ENCODE measurements at regions not wholly inside any gene's neighbourhood (a gene's known extent, or its start where the extent isn't known, plus 50 kb on each side); places are given as distances from the start of the nearest gene placed in this dataset.

DNA sequence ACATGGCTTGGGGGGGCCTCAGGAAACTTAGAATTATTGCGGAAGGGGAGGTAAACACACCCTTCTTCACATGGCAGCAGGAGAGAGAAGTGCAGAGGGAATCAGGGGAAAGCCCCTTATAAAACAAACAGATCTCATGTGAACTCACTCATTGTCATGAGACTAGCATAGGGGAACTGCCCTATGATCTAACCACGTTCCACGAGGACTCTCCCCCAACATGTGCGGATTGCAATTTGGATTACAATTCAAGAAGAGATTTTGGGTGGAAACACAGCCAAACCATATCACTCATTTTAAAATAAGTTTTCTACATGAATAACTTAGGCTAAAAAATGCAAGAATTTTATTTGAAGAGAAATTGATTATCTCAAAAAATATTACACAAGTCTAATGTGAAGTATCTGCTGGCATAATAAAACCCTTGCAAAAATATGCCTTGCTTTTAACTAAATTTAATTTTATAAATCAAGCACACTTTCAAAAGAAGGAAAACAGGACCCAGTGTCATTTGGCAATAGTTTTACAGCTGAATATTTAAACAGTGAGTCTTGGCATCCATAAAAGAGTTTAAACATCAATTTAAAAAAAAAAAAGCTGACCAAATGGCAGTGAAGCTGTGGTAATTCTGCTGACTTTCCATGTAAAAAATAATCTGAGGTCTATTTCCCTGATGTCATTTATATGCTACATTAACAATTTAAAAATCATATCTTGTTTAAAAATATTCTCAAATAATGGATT, 1057.2 kb downstream of the NAALADL2 start:
- TF ChIP-seq FOXM1 (IDR thresholded peaks at IDR 0.05; ENCODE audit: low read depth) = no peak
- no peak for TF ChIP-seq FOXM1 (CRISPR knock-in tag; IDR thresholded peaks at IDR 0.05; ENCODE audit: low read depth)
- no peak for TF ChIP-seq FOXA1 (IDR thresholded peaks at IDR 0.05; ENCODE audit: borderline replicate concordance)
- TF ChIP-seq, protein P1, sequence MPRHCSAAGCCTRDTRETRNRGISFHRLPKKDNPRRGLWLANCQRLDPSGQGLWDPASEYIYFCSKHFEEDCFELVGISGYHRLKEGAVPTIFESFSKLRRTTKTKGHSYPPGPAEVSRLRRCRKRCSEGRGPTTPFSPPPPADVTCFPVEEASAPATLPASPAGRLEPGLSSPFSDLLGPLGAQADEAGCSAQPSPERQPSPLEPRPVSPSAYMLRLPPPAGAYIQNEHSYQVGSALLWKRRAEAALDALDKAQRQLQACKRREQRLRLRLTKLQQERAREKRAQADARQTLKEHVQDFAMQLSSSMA (CRISPR knock-in tag; IDR thresholded peaks at IDR 0.05) = no peak
- no peak for TF ChIP-seq FOS (IDR thresholded peaks at IDR 0.05; ENCODE audit: extremely low read depth, insufficient read length)
- TF ChIP-seq, protein P2, sequence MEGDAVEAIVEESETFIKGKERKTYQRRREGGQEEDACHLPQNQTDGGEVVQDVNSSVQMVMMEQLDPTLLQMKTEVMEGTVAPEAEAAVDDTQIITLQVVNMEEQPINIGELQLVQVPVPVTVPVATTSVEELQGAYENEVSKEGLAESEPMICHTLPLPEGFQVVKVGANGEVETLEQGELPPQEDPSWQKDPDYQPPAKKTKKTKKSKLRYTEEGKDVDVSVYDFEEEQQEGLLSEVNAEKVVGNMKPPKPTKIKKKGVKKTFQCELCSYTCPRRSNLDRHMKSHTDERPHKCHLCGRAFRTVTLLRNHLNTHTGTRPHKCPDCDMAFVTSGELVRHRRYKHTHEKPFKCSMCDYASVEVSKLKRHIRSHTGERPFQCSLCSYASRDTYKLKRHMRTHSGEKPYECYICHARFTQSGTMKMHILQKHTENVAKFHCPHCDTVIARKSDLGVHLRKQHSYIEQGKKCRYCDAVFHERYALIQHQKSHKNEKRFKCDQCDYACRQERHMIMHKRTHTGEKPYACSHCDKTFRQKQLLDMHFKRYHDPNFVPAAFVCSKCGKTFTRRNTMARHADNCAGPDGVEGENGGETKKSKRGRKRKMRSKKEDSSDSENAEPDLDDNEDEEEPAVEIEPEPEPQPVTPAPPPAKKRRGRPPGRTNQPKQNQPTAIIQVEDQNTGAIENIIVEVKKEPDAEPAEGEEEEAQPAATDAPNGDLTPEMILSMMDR (IDR thresholded peaks at IDR 0.05 in 2 of 3, conservative IDR thresholded peaks at IDR 0.05 in 1 of 3; ENCODE audit: insufficient read depth in 2 of 3, low read depth in 1 of 3, low read length in 3 of 3) = no peak
- TF ChIP-seq PHF8 (IDR thresholded peaks at IDR 0.05; ENCODE audit: borderline replicate concordance, low read length) = no peak
- no peak for TF ChIP-seq POLR2A (conservative IDR thresholded peaks at IDR 0.05)
- TF ChIP-seq, protein P3, sequence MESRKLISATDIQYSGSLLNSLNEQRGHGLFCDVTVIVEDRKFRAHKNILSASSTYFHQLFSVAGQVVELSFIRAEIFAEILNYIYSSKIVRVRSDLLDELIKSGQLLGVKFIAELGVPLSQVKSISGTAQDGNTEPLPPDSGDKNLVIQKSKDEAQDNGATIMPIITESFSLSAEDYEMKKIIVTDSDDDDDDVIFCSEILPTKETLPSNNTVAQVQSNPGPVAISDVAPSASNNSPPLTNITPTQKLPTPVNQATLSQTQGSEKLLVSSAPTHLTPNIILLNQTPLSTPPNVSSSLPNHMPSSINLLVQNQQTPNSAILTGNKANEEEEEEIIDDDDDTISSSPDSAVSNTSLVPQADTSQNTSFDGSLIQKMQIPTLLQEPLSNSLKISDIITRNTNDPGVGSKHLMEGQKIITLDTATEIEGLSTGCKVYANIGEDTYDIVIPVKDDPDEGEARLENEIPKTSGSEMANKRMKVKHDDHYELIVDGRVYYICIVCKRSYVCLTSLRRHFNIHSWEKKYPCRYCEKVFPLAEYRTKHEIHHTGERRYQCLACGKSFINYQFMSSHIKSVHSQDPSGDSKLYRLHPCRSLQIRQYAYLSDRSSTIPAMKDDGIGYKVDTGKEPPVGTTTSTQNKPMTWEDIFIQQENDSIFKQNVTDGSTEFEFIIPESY (CRISPR knock-in tag; IDR thresholded peaks at IDR 0.05) = no peak
- no peak for TF ChIP-seq SMC3 (conservative IDR thresholded peaks at IDR 0.05; ENCODE audit: insufficient read depth, low read depth, low read length)
- no peak for TF ChIP-seq ZNF274 (IDR thresholded peaks at IDR 0.05; ENCODE audit: borderline replicate concordance, low read depth, low read length)
- TF ChIP-seq ARNT (IDR thresholded peaks at IDR 0.05) = no peak

Data from K562 (cell line).